WTC11 (cell line): ENCODE measurements at regions not wholly inside any gene's neighbourhood (a gene's known extent, or its start where the extent isn't known, plus 50 kb on each side); places are given as distances from the start of the nearest gene placed in this dataset.
"Not testable (repeated sequence)": the region's sequence is repeated elsewhere in the genome, so short reads cannot be mapped to it uniquely, and the experiment has no call there.

Experiments used
- ATAC-seq: fragments of 200-7000 bp; cut with Tn5 transposase; 2 replicates; pipeline ENCODE4 v1.10.0; 2021; ENCODE audit warnings: mild to moderate bottlenecking, moderate library complexity
- CTCF ChIA-PET: fragments of 300-600 bp; sonication (Branson Sonifier 250); formaldehyde crosslinking; loops from one replicate; lab custom pipeline; 2021; ENCODE audit warnings: antibody characterized with exemption; lab: Charles Lee
- POLR2A ChIA-PET: fragments of 350-600 bp; sonication (Branson Sonifier 250); formaldehyde crosslinking; loops from one replicate; lab custom pipeline; 2021; ENCODE audit warnings: antibody characterized with exemption; lab: Charles Lee
- DNase-seq: peaks from one replicate; pipeline ENCODE4 v3.0.0; 2021; ENCODE audit warnings: low spot score
- H3K27ac Mint-ChIP-seq: 2 replicates; pipeline ENCODE4 v1.8.0; 2021; ENCODE audit warnings: mixed read lengths
- H3K27me3 Mint-ChIP-seq: 2 replicates; pipeline ENCODE4 v1.8.0; 2021; ENCODE audit warnings: low read depth, mild to moderate bottlenecking, moderate library complexity, mixed read lengths
- H3K36me3 Mint-ChIP-seq: 2 replicates; pipeline ENCODE4 v1.8.0; 2021; ENCODE audit warnings: mixed read lengths
- H3K4me1 Mint-ChIP-seq: 2 replicates; pipeline ENCODE4 v1.8.0; 2022; ENCODE audit warnings: mixed read lengths
- H3K4me3 Mint-ChIP-seq: 2 replicates; pipeline ENCODE4 v1.8.0; 2021; ENCODE audit warnings: mild to moderate bottlenecking, moderate library complexity, mixed read lengths
- H3K9me3 Mint-ChIP-seq: 2 replicates; pipeline ENCODE4 v1.8.0; 2021; ENCODE audit warnings: mixed read lengths
- NFYB ChIP-seq: sonication (generic); formaldehyde crosslinking; conservative IDR thresholded peaks from 2 replicates; pipeline ENCODE4 v1.8.0; 2022; ENCODE audit warnings: low read depth, missing genetic modification reagents
- RORB ChIP-seq: fragments of 250-450 bp; sonication (Bioruptor Pico); IDR thresholded peaks from 2 replicates; pipeline ENCODE4 v1.9.0; 2021; ENCODE audit warnings: mild to moderate bottlenecking
- TCF7 ChIP-seq: sonication (generic); formaldehyde crosslinking; IDR thresholded peaks from 2 replicates; pipeline ENCODE4 v1.8.0; 2022; ENCODE audit warnings: mild to moderate bottlenecking, low read depth, missing genetic modification reagents, moderate library complexity
- ZNF138 ChIP-seq: sonication (generic); formaldehyde crosslinking; conservative IDR thresholded peaks from 2 replicates; pipeline ENCODE4 v1.8.1; 2022; ENCODE audit warnings: mild to moderate bottlenecking, moderate library complexity, missing genetic modification reagents
- ZNF263 ChIP-seq: sonication (generic); formaldehyde crosslinking; IDR thresholded peaks from 2 replicates; pipeline ENCODE4 v1.8.1; 2022; ENCODE audit warnings: low read depth, mild to moderate bottlenecking, moderate library complexity, missing genetic modification reagents
- ZNF423 ChIP-seq: fragments of 250-450 bp; sonication (Bioruptor Pico); IDR thresholded peaks from 2 replicates; pipeline ENCODE4 v2.1.2; 2022; ENCODE audit warnings: mild to moderate bottlenecking, moderate library complexity
- TF ChIP-seq, protein P1 (sequence below): sonication (generic); formaldehyde crosslinking; IDR thresholded peaks from 2 replicates; pipeline ENCODE4 v1.8.1; 2023; ENCODE audit warnings: mild to moderate bottlenecking, missing genetic modification reagents
- TF ChIP-seq, protein P2 (sequence below): sonication (generic); formaldehyde crosslinking; IDR thresholded peaks from 2 replicates; pipeline ENCODE4 v1.8.1; 2023; ENCODE audit warnings: mild to moderate bottlenecking, missing genetic modification reagents, borderline replicate concordance
- TF ChIP-seq, protein P3 (sequence below): sonication (generic); formaldehyde crosslinking; IDR thresholded peaks from 2 replicates; pipeline ENCODE4 v1.8.1; 2023; ENCODE audit warnings: mild to moderate bottlenecking, moderate library complexity, missing genetic modification reagents
- TF ChIP-seq, protein P4 (sequence below): fragments of 250-450 bp; sonication (Bioruptor Pico); IDR thresholded peaks from 2 replicates; pipeline ENCODE4 v1.8.0; 2021; ENCODE audit warnings: mild to moderate bottlenecking
- TF ChIP-seq, protein P5 (sequence below): sonication (generic); formaldehyde crosslinking; IDR thresholded peaks from 2 replicates; pipeline ENCODE4 v1.8.1; 2023; ENCODE audit warnings: mild to moderate bottlenecking, missing genetic modification reagents, moderate library complexity
- TF ChIP-seq, protein P6 (sequence below): sonication (generic); formaldehyde crosslinking; IDR thresholded peaks from 2 replicates; pipeline ENCODE4 v1.8.0; 2022; ENCODE audit warnings: mild to moderate bottlenecking, missing genetic modification reagents

DNA sequence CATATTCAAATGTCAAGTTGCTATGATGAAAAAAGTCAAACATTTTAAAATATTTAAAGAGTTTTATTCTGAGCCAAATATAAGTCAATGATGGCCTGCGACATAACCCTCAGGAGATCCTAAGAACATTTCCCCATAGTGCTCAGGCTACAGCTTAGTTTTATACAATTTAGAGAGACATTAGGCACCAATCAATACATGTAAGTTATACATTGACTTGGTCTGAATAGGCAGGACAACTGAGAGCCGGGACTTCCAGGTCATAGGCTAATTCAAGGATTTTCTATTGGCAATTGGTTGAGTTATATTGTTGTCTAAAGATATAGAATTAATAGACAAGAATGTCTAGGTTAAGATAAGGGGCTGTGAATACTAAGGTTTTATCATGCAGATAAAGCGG lies 64.5 kb downstream of the UGT2B28 start:
- H3K4me3 Mint-ChIP-seq, H3K36me3 Mint-ChIP-seq, H3K27me3 Mint-ChIP-seq, ATAC-seq, H3K4me1 Mint-ChIP-seq, H3K27ac Mint-ChIP-seq, CTCF ChIA-PET, POLR2A ChIA-PET, DNase-seq: not testable (repeated sequence)
- peaks cover 14% of the 10 kb centered on the region; the same call in 1 of the 2 replicates for H3K9me3 Mint-ChIP-seq

DNA sequence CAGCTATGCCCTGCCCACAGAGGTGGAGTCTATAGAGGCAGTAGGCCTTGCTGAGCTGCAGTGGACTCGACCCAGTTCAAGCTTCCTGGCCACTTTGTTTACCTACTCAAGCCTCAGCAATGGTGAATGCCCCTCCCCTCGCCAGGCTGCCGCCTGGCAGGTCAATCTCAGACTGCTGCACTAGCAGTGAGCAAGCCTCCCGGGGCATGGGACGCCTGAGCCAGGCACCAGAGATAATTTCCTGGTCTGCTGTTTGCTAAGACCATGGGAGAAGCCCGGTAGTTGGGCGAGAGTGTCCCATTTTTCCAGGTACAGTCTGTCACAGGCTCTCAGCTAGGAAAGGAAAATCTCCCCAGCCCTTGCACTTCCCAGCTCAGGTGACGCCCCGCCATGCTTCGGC lies 68.5 kb downstream of the UGT2B28 start:
- H3K27me3 Mint-ChIP-seq, H3K4me1 Mint-ChIP-seq, ATAC-seq, H3K27ac Mint-ChIP-seq, CTCF ChIA-PET, H3K36me3 Mint-ChIP-seq, H3K9me3 Mint-ChIP-seq, POLR2A ChIA-PET, DNase-seq, H3K4me3 Mint-ChIP-seq: not testable (repeated sequence)

DNA sequence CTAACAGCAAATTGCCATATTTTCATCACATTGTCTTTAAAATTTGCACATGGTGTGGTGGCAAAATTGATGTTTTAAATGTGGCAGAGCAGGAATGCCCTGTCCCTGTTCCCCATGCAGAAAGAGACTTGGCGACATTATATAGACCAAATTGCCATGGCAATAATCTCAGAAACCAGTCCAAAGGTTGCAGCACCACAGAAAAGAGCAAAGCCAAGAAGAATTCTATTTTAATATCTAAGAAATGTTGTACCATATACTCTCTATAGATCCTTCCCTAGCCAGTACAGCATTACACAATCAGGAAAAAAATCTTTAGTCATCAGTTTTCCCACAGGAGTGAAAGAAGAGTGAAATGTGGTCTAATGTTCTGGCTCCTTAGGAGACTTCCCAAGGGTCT lies 80.0 kb downstream of the UGT2B28 start:
- CTCF ChIA-PET: no interaction called here
- Mint-ChIP-seq H3K27me3 (no peaks in the 10 kb centered on the region), H3K27ac (no peak overlapping the region), H3K9me3 (peaks cover 11% of the 10 kb centered on the region), H3K4me1 (no peaks in the 10 kb centered on the region), H3K4me3 (no peak overlapping the region), H3K36me3 (0 out of 2 replicates have a peak, but pooled peaks cover 5% of the 10 kb centered on the region)
- POLR2A ChIA-PET: no interaction called here
- TF ChIP-seq, protein P1, sequence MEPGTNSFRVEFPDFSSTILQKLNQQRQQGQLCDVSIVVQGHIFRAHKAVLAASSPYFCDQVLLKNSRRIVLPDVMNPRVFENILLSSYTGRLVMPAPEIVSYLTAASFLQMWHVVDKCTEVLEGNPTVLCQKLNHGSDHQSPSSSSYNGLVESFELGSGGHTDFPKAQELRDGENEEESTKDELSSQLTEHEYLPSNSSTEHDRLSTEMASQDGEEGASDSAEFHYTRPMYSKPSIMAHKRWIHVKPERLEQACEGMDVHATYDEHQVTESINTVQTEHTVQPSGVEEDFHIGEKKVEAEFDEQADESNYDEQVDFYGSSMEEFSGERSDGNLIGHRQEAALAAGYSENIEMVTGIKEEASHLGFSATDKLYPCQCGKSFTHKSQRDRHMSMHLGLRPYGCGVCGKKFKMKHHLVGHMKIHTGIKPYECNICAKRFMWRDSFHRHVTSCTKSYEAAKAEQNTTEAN (CRISPR knock-in tag): no peak
- TF ChIP-seq NFYB (CRISPR knock-in tag) (no peak), ZNF263 (CRISPR knock-in tag) (no peak)
- TF ChIP-seq, protein P2, sequence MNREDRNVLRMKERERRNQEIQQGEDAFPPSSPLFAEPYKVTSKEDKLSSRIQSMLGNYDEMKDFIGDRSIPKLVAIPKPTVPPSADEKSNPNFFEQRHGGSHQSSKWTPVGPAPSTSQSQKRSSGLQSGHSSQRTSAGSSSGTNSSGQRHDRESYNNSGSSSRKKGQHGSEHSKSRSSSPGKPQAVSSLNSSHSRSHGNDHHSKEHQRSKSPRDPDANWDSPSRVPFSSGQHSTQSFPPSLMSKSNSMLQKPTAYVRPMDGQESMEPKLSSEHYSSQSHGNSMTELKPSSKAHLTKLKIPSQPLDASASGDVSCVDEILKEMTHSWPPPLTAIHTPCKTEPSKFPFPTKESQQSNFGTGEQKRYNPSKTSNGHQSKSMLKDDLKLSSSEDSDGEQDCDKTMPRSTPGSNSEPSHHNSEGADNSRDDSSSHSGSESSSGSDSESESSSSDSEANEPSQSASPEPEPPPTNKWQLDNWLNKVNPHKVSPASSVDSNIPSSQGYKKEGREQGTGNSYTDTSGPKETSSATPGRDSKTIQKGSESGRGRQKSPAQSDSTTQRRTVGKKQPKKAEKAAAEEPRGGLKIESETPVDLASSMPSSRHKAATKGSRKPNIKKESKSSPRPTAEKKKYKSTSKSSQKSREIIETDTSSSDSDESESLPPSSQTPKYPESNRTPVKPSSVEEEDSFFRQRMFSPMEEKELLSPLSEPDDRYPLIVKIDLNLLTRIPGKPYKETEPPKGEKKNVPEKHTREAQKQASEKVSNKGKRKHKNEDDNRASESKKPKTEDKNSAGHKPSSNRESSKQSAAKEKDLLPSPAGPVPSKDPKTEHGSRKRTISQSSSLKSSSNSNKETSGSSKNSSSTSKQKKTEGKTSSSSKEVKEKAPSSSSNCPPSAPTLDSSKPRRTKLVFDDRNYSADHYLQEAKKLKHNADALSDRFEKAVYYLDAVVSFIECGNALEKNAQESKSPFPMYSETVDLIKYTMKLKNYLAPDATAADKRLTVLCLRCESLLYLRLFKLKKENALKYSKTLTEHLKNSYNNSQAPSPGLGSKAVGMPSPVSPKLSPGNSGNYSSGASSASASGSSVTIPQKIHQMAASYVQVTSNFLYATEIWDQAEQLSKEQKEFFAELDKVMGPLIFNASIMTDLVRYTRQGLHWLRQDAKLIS (CRISPR knock-in tag): no peak
- TF ChIP-seq, protein P3, sequence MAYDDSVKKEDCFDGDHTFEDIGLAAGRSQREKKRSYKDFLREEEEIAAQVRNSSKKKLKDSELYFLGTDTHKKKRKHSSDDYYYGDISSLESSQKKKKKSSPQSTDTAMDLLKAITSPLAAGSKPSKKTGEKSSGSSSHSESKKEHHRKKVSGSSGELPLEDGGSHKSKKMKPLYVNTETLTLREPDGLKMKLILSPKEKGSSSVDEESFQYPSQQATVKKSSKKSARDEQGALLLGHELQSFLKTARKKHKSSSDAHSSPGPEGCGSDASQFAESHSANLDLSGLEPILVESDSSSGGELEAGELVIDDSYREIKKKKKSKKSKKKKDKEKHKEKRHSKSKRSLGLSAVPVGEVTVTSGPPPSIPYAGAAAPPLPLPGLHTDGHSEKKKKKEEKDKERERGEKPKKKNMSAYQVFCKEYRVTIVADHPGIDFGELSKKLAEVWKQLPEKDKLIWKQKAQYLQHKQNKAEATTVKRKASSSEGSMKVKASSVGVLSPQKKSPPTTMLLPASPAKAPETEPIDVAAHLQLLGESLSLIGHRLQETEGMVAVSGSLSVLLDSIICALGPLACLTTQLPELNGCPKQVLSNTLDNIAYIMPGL: no peak
- TF ChIP-seq, protein P4, sequence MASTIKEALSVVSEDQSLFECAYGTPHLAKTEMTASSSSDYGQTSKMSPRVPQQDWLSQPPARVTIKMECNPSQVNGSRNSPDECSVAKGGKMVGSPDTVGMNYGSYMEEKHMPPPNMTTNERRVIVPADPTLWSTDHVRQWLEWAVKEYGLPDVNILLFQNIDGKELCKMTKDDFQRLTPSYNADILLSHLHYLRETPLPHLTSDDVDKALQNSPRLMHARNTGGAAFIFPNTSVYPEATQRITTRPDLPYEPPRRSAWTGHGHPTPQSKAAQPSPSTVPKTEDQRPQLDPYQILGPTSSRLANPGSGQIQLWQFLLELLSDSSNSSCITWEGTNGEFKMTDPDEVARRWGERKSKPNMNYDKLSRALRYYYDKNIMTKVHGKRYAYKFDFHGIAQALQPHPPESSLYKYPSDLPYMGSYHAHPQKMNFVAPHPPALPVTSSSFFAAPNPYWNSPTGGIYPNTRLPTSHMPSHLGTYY (CRISPR knock-in tag): no peak
- DNase-seq (no peak), ATAC-seq (no peak)

DNA sequence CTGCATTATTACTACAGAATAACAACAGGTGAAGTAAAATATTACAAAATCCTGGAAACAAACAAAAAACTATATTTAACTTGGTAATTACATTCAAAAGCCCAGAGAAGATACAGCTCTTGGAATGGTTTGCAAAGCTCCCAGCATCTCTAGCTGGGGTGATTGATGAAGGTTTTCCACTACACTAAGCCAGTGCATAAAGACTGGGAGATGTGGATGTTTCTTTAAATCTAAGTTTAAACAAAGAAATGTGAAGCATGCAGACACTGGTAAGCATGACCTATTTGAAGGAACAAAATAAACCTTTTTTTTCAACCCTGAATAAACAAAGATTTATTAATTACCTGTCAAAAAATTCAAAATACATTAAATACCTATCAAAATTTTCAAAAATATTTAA lies 80.5 kb downstream of the UGT2B28 start:
- H3K27ac Mint-ChIP-seq, POLR2A ChIA-PET, H3K27me3 Mint-ChIP-seq, ATAC-seq, DNase-seq, CTCF ChIA-PET, H3K4me1 Mint-ChIP-seq, H3K4me3 Mint-ChIP-seq, H3K36me3 Mint-ChIP-seq: not testable (repeated sequence)
- H3K9me3 Mint-ChIP-seq: peaks cover 16% of the 10 kb centered on the region

DNA sequence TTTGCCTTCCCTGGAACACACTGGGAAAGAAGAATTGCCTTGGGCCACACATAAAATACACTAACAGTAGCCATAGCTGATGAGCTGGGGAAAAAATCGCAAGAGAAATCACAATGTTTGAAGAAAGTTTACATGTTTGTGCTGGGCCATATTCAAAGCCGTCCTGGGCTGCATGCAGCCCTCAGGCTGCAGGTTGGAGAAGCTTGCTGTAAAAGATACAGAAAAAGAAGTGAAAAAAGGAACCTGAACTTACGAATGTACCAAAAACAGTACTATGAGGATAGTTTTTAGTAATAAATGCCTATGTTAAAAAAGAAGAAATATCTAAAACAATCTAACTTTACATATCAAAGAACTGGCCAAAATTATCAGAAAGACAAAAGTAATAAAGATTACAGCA lies 82.1 kb downstream of the UGT2B28 start:
- DNase-seq (no peak), ATAC-seq (no peak)
- Mint-ChIP-seq H3K27ac (no peak overlapping the region), H3K9me3 (peaks cover 16% of the 10 kb centered on the region), H3K4me1 (no peaks in the 10 kb centered on the region), H3K4me3 (no peak overlapping the region), H3K27me3 (no peaks in the 10 kb centered on the region), H3K36me3 (0 out of 2 replicates have a peak, but pooled peaks cover 5% of the 10 kb centered on the region)
- CTCF ChIA-PET: no interaction called here
- POLR2A ChIA-PET: no interaction called here
- TF ChIP-seq, protein P4 (CRISPR knock-in tag): no peak
- TF ChIP-seq TCF7 (CRISPR knock-in tag) (no peak), ZNF138 (CRISPR knock-in tag) (no peak), ZNF423 (CRISPR knock-in tag) (no peak), RORB (CRISPR knock-in tag) (no peak)
- TF ChIP-seq, protein P5, sequence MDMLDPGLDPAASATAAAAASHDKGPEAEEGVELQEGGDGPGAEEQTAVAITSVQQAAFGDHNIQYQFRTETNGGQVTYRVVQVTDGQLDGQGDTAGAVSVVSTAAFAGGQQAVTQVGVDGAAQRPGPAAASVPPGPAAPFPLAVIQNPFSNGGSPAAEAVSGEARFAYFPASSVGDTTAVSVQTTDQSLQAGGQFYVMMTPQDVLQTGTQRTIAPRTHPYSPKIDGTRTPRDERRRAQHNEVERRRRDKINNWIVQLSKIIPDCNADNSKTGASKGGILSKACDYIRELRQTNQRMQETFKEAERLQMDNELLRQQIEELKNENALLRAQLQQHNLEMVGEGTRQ: no peak
- TF ChIP-seq, protein P6, sequence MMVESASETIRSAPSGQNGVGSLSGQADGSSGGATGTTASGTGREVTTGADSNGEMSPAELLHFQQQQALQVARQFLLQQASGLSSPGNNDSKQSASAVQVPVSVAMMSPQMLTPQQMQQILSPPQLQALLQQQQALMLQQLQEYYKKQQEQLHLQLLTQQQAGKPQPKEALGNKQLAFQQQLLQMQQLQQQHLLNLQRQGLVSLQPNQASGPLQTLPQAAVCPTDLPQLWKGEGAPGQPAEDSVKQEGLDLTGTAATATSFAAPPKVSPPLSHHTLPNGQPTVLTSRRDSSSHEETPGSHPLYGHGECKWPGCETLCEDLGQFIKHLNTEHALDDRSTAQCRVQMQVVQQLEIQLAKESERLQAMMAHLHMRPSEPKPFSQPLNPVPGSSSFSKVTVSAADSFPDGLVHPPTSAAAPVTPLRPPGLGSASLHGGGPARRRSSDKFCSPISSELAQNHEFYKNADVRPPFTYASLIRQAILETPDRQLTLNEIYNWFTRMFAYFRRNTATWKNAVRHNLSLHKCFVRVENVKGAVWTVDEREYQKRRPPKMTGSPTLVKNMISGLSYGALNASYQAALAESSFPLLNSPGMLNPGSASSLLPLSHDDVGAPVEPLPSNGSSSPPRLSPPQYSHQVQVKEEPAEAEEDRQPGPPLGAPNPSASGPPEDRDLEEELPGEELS (CRISPR knock-in tag): no peak
